NCI-H1417 treated with DMSO at 0.1 percent for 48 hours (cell line): ENCODE measurements at regions not wholly inside any gene's neighbourhood (a gene's known extent, or its start where the extent isn't known, plus 50 kb on each side); places are given as distances from the start of the nearest gene placed in this dataset.
A peak's percentile ranks its signal among the peaks of the same experiment; 100 is the strongest.
"Not testable (repeated sequence)": the region's sequence is repeated elsewhere in the genome, so short reads cannot be mapped to it uniquely, and the experiment has no call there.

Experiments used
- DNase-seq: peaks from one replicate; lab custom pipeline; 2025; lab: John Stamatoyannopoulos, UW

DNA sequence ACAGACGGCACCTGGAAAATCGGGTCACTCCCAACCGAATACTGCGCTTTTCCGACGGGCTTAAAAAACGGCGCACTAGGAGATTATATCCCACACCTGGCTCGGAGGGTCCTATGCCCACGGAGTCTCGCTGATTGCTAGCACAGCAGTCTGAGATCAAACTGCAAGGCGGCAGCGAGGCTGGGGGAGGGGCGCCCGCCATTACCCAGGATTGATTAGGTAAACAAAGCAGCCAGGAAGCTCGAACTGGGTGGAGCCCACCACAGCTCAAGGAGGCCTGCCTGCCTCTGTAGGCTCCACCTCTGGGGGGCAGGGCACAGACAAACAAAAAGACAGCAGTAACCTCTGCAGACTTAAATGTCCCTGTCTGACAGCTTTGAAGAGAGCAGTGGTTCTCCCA is 64.5 kb downstream of the SLC30A10 start:
- DNase-seq = not testable (repeated sequence)

DNA sequence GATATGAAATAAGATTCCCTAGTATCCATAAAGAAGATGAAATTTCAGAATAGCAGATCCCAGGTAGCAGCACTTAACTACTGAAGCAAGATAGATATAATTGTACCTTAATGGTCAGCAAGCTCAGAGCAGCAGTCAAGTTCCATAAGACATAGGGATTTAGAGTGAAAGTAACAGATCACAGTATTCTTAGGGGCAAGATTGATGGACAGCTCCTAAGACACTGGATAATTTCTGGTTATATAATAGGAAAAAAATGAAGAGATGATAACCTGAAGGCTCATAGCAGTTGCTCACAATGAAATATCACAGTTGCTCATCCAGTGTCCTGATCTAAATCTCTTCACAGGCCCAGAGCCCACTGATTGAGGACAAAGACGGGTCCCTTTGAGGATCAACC is 66.0 kb downstream of the SLC30A10 start:
- no peak for DNase-seq

DNA sequence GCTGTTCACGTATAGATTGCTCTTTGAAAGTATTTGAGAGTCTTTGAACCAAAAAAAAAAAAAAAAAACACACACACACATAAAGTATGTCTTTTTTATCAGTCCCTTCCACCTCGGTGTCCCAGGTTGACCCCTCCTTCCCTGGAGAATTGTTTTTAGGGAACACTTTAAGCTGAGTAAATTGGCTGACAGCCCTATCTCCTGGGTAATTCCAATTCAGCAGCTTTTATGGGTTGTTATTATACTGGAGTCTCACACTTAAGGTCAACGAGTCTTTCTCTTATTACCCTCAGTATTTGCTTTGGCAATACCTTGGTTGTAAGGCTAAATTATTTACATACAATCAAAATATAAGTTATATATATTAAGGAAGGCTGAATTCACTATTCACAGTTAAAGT is 69.4 kb downstream of the SLC30A10 start:
- DNase-seq = no peak

DNA sequence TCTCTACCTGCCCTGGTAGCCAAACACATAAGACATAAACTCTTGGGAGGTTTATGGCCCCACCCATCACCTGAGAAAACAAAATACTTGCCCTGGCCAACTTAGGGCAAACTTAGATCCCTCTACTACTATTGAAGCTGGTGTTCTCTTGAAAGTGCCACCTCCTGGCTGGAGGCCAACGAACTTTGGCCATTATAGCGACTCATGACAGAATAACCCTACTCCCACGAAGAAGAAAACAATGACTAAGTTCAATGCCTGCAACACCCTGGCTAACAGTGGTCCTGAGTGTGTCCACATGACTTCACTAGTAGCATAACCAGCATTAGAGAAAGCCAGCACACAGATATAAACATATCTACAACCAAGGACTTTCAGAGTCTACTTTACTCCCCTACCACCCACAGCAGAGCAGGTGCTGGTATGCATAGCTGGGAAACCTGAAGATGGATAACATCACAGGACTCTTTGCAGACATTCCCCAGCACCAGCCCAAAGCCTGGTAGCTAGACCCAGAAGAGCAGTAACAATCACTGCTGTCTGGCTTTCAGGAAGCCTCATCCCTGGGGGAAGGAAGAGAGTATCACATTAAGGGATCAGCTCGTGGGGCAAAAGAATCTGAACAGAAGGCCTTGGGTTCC is 81.0 kb downstream of the SLC30A10 start:
- no peak for DNase-seq

DNA sequence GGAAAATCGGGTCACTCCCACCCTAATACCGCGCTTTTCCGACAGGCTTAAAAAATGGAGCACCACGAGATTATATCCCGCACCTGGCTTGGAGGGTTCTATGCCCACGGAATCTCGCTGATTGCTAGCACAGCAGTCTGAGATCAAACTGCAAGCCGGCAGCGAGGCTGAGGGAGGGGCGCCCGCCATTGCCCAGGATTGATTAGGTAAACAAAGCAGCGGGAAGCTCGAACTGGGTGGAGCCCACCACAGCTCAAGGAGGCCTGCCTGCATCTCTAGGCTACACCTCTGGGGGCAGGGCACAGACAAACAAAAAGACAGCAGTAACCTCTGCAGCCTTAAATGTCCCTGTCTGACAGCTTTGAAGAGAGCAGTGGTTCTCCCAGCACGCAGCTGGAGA is 88.8 kb downstream of the SLC30A10 start:
- not testable (repeated sequence) for DNase-seq

DNA sequence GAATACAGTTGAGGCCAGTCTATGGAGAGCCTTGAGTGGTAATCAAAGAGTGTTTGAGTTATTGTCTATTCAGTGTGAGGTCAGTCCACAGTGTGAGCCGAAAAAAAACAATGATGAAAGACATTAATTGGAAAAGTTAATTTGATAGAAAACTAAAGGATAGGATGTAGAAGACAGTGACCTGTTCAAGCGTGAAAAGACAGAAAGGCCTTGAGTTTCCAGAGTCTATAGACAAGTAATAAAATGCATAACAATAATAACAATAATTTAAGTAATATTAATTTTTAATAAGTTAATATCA is 90.4 kb downstream of the SLC30A10 start:
- no peak for DNase-seq

DNA sequence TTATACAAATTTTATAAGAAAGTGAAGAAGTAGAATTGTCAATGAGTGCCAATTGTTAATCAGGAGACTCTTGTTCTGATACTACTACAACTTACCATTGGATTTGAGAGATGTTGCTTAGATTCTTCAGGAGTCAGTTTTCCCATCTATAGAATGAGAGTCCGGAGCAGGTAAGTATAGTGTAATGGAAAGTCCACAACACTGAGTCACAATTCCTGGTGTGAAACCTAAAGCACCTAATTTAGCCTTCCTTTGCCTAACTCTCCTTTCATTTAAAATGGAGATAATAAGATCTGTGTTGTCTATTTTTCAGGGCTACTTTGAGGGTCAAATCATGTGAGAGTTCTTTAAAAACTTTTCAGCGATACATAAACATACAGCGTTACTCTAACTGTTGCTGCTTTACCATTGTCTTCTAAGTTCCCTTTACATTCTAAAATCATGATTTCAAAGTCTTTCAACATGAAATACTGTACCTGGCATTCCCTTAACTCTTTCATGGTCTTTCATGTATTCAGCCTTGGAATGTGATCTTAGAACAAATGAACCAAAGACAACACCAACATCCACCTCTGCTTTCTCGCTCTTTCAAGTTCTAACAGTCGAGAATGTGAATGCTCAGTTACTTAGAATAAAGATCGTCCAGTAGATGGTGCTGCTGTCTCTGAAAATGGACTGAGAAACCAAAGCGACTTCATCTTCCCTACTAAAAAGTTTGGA is 90.9 kb downstream of the SLC30A10 start:
- peak; percentile 11 for DNase-seq

DNA sequence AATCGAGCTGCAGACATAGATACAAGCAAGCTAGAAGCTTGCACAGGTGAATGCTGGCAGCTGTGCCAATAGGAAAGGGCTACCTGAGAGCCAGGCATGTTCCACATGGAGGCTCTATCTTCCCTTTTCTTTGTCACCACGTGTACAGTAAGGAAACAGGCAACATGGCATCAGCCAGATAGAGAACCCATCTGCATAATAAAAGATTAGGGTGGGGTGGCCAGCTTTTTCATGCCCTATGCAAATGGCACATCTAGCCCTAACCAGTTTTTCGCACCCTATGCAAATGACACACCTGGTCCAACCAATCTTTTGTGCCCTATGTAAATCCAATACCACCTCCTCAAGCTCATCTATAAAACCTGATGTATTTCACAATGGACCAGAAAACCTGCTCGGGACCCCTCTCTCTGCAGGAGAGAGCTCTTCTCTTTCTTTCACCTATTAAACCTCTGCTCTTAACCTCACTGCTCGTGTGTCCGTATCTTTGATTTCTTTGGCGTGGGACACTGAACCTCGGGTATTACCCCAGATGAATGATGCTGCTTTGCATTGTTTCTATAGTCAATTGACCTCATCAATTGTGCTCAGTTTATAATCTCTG is 93.9 kb downstream of the SLC30A10 start:
- no peak for DNase-seq

DNA sequence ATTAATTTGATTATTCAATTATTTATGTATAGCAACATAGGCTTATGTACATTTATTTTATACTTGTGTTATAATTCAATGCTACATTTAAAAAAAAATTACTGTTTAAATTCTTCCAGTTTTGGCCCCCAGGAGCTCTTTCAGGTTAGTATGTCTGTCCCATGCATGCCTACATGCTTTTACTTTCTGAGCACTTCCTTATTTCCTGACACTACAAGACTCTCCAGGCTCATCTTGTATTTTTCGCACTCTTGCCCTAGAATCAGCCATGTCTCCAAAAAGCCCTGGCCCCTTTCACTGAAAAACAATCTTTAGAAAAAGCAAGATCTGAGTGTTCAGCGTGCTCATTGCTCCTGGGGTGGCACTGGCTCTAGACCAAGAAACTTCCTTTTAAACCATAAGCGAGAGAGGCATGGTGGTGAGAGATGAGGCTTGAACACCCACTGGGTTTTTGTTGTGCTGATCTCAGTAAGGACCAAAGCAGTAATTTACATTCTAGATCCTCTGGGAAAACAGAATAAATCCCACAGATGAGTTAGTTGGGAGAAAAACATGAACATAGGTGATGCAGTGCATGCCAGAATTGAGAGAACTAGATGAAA is 95.0 kb downstream of the SLC30A10 start:
- no peak for DNase-seq

DNA sequence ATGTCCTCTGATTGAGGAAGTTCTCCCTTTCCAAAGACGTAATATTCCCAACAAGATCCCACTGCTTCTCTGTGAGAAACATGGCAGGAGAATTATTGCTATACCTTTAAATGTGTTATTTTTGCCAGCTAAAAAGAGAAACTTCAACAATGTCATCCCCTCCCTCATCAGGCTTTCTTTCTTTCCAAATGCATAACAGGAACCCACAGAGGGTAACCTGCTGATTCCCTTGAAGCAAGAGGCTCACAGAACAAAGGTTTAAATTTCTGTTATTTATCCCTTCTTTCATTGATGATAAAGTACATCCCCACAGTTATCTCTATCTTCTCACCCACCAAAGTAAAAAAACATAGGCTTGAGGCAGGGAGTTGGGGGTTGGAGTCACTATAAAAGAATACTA is 102.1 kb downstream of the SLC30A10 start:
- no peak for DNase-seq

DNA sequence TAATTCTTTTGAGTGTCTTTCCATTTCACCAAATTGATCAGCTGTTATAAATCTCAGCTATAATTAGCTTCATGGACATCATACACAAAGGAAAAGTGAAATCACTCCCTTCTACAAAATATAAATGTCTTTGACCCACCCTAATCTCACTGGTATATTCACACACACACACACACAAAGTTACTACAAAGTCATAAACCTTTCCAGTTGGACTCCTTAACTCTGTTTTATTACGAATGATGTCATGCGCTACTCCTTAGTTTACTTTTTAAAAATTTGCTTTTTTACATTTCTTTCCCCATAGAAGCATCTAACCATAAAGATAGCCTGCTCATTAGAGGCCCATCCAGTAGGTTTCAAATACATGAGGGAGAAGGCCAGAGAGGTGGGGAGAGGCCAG is 103.0 kb downstream of the SLC30A10 start:
- DNase-seq = no peak

DNA sequence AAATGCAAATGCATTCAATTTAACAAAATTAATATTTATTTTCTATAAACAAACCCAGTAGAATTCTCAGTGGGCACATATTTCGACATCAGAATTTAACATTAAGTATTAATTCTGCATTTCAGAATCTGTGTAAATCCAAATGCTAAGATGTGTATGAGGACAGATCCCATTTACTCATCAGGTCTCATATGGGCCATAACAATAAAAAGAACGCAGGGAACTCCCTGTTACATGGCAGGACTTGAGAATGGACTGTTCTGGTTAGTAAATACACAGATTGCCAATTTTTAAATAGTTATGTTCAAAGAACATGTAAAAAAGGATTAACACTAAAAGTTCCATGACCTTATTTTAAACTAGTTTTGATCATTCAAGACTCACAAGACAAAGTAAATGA is 104.0 kb downstream of the SLC30A10 start:
- DNase-seq = no peak

DNA sequence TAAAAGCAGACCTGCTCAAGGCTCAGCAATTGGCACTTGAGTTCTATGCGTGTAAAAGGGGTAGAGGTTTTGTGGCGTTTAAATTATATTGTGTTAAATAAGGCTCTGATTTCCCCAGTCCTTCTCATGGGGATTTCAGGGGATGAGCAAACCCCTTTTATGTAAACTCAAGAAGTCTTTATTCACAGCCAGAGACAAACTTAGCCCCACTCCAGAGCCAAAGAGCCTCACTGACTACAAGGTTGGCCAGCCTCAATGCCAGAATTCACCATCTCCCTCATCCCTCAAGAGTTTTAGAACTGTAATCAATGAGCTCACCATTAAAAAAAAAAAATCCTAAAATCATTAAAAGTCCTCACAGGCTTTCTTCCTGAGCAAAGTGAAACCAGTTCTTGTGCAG is 107.8 kb downstream of the SLC30A10 start:
- DNase-seq = no peak

DNA sequence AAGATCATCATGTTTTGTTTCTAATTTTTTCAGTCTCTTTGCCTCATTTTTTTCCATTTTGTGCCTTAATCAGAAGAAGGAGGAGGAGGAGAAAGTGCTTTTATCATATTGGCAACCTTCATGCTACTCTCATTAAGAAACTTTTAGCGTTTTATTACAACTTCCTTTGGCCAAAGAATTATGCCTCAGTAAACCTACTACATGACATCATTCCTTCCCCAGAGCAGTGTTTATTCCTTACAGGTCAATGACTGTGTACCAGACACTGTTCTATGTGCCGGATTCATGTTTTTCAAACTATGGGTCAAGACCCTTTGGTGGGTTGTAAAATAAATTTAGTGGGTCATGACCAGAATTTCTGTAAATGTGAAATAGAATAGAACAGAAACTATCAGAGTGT is 110.4 kb downstream of the SLC30A10 start:
- DNase-seq = no peak

DNA sequence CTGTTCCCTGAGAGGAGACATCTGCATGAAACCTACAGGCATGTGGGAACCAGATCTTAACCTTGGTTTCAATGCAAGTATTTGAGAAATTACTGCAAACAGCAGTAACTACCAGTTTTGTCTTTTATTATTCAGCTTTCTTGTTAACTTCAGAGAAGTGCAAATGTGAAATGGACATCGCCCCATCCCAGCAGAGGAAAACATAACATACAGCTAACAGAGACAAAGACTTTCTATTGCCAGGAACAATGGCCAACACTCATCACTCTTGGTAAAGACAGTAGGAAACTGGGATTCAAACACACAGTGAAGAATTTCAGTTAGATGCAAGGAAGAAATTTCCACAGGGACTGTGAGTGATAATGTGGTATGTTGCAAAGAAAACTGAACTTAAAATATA is 115.1 kb downstream of the SLC30A10 start:
- DNase-seq = no peak

DNA sequence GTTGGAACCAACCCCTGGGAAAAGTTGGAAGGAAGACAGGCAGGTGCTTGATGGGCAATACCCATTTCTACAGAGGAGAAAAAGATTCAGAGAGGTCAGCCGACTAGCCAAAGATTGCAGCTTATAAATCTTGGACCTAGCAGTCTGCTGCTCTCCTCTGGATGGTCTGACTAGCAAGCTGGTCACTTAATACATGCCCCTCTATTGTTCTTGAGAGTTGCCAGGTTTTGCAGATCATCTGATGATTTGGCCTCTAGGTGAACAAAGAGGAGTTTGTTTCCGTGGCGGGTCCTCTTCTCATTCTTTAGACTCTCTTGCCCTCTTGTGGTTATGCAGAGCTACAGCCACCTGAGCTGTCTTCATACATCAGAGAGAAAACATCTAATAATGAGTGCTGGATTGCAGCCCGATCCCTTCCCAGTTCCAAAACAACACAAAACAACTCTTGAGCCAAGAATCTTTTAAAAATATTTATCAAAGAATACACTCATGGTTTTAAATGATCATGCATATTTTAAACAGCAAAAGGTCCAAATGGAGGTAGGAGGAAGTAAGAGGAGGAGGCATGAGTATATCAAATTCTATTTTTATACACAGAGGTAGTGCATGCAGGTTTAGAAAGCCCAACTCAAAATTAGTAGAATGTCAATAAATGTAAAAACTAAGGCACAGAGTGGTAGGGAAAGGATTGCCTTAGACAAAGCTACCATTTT is 115.7 kb downstream of the SLC30A10 start:
- peak; percentile 62 for DNase-seq

DNA sequence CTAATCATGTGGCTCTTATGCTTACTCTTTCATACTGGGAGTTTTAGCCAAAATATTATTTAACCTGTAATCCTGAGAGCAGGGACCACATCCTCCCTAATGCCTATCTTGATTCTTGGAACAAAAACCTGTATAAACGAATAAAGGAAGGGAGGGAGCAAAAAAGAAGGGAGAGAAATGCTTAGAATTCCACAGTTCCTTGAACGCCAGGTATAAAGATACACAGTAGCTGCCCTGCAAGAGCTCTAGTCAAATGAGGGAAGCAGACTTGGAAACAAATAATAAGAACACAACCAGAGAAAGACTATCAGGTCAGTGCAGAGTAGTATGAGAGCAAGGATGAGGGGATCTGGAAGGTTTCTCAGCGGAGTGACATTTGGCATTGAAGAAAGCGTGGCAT is 116.3 kb downstream of the SLC30A10 start:
- no peak for DNase-seq

DNA sequence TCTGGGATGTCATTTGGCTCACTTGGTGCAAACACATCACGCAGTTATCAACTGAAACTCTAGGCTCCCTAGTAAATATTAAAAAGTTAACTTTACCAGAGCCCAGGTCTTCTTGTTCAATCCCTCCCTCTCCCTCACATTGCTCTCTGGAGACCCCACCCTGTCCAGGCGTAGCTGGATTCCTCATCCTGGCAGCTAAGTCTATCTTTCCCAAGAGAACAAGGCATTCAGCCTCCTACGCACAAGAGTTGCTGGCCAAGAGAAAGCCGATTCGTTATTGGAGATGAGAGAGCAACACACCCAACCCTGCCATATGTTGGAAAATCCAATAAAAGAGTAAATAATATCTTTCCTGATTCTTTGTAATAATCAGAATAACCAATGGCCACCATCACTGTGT is 117.9 kb downstream of the SLC30A10 start:
- no peak for DNase-seq

DNA sequence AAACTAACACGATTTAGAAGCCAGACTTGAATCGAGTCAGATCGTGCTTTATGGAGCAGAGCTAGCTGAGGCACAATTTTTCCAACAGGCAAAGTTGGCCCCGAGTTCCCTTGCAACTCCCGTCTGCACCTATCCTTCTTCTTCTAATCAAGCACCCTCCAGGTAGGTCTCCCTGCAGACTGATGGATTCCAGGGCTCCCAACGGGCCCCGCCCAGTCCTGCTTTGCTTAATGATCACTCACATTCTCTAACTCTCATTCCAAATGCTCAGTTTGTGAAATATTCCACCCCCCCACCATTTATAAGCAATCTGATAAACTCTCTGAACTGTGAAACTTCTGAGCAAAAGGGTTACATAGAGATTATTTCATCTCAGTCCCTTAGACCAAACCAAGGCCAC is 119.6 kb downstream of the SLC30A10 start:
- DNase-seq = no peak

DNA sequence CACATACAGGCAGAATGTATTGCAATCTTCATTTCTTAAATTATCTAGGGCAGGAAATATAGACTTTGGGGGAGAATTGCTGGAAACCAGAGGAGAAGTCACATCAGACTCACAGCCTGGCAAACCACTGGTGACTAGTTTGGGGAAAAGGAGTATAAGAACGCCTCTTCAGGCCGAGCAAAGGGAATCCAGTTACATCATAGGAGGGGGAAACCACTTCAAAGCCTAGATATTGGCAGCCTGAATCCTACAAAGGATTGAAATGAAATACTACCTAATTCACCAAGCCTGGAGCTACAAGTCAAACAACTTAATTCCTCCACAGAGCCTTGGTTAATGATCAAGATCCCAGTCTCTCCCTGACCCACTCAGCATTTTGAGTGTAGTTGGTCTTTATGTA is 121.7 kb downstream of the SLC30A10 start:
- no peak for DNase-seq

DNA sequence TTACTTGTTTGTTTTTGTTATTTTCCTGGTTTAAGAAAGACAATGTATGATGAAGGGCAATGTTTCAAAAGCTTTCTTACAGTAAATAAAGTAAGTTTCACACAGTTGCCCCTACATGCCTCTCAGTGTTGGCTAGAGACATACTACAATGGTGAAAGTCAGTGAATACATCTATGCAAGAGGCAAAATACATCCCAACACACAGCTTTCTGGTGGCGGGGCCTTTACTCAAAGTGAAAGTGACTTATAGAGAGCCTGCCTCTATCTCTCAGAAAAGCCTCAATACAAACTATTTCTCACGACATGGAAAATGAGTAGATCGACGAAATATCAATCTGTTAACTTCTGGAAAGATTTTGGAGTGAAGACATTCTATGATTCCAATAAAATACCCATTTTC is 122.3 kb downstream of the SLC30A10 start:
- DNase-seq = no peak

DNA sequence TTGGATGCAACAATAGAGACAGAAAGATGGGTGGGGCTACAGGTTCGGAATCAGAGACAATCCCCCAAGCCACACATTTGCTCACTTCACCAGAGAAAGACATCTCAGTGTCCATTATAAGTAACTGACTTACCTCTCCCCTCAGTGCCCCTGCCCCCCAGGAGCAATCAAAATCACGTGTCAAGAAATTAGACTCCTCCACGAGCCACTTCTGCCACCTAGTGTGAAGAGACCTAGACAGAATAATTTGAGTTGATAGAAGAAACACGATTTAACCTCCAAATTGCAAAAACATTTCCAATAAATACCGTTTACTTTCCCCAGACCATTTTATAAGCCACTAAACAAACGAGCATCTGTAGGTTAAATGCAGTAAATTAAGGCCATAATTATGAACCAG is 123.2 kb downstream of the SLC30A10 start:
- no peak for DNase-seq
